ENCODE measurements at regions not wholly inside any gene's neighbourhood (a gene's known extent, or its start where the extent isn't known, plus 50 kb on each side); places are given as distances from the start of the nearest gene placed in this dataset.

GRCh38 chr6:50655848-50656453, 57.4 kb upstream of the TFAP2D start:
- TF ChIP-seq CTCF (IDR thresholded peaks at IDR 0.05; ENCODE audit: low read depth, low read length), result peak; percentile 77
- Histone ChIP-seq H3K9me3 (no peaks in the 10 kb centered on the region), H3K36me3 (no peaks in the 10 kb centered on the region), H3K27me3 (no peaks in the 10 kb centered on the region), H3K4me3 (ENCODE audit: low read depth, low read length) (no peak overlapping the region), H3K4me1 (peaks cover 3% of the 10 kb centered on the region; the same call in 1 of the 2 replicates)
- peak; percentile 24 for DNase-seq

- Histone ChIP-seq H3K27me3 (no peaks in the 10 kb centered on the region), H3K4me3 (ENCODE audit: low read depth, low read length) (no peak overlapping the region), H3K9me3 (no peaks in the 10 kb centered on the region), H3K36me3 (no peaks in the 10 kb centered on the region), H3K4me1 (peaks cover 3% of the 10 kb centered on the region; the same call in 1 of the 2 replicates)
- TF ChIP-seq CTCF (IDR thresholded peaks at IDR 0.05; ENCODE audit: low read depth, low read length), result no peak
- no peak for DNase-seq
Observed at GRCh38 chr6:50657513-50657912, 55.8 kb upstream of the TFAP2D start.

- no peak for DNase-seq
- no peaks in the 10 kb centered on the region for H3K9me3 ChIP-seq
- H3K4me3 ChIP-seq (ENCODE audit: low read depth, low read length), result no peak overlapping the region
- H3K36me3 ChIP-seq, result no peaks in the 10 kb centered on the region
- TF ChIP-seq CTCF (IDR thresholded peaks at IDR 0.05; ENCODE audit: low read depth, low read length), result no peak
- H3K27me3 ChIP-seq, result no peaks in the 10 kb centered on the region
- no peaks in the 10 kb centered on the region for H3K4me1 ChIP-seq
Observed at GRCh38 chr6:50658561-50658960, 54.8 kb upstream of the TFAP2D start.

GRCh38 chr6:50661636-50662035, 51.7 kb upstream of the TFAP2D start:
- Histone ChIP-seq H3K36me3 (no peaks in the 10 kb centered on the region), H3K9me3 (no peaks in the 10 kb centered on the region), H3K4me3 (ENCODE audit: low read depth, low read length) (no peak overlapping the region), H3K27me3 (no peaks in the 10 kb centered on the region), H3K4me1 (no peaks in the 10 kb centered on the region)
- no peak for TF ChIP-seq CTCF (IDR thresholded peaks at IDR 0.05; ENCODE audit: low read depth, low read length)
- DNase-seq, result no peak

Data from BE2C (cell line).